ENCODE measurements at regions not wholly inside any gene's neighbourhood (a gene's known extent, or its start where the extent isn't known, plus 50 kb on each side); places are given as distances from the start of the nearest gene placed in this dataset.

- no peak for DNase-seq (ENCODE audit: extremely low read depth, insufficient read length)
- Histone ChIP-seq H3K27me3 (replicated peaks; ENCODE audit: control insufficient read depth, insufficient read depth, low read length) (no peaks in the 10 kb centered on the region; the same call in 1 of the 2 replicates), H3K4me3 (replicated peaks; ENCODE audit: low read depth, low read length) (no peak overlapping the region), H3K36me3 (ENCODE audit: control insufficient read depth, insufficient read depth, low read length) (no peaks in the 10 kb centered on the region)
- no peak for TF ChIP-seq CTCF (IDR thresholded peaks at IDR 0.05; ENCODE audit: insufficient read depth, low read length, poor library complexity, severe bottlenecking)
Observed at GRCh38 chr4:153076861-153077260, 127.4 kb upstream of the TRIM2 start.

DNA sequence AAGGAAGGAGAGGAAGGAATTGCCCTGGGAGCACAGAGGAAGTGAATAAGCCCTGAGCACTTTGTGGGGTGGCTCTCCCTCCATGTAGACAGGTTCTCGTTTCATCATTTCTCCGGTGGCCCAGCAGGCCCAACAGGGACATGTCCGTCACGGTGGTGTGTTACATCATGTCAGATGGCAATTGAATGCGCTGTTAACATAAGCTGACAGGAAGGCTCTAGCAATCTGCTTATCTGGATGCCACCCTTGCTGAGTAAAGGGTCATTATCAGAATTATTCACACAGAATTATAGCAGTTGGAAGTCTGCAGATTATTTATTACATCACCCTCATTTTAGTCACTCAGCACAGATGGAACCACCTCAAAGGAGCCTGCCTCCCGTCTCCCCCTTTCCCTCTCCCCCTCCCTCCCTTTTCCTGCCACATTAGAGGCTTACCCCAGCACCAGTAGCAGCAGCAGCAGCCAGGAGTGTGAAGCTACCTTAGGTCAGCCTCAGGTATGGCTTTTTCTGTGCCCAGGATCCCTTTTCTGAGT, 124.3 kb upstream of the TRIM2 start:
- Histone ChIP-seq H3K27me3 (replicated peaks; ENCODE audit: control insufficient read depth, insufficient read depth, low read length) (no peaks in the 10 kb centered on the region; the same call in 1 of the 2 replicates), H3K4me3 (replicated peaks; ENCODE audit: low read depth, low read length) (no peak overlapping the region), H3K36me3 (ENCODE audit: control insufficient read depth, insufficient read depth, low read length) (no peaks in the 10 kb centered on the region)
- no peak for DNase-seq (ENCODE audit: extremely low read depth, insufficient read length)
- TF ChIP-seq CTCF (IDR thresholded peaks at IDR 0.05; ENCODE audit: insufficient read depth, low read length, poor library complexity, severe bottlenecking): no peak

DNA sequence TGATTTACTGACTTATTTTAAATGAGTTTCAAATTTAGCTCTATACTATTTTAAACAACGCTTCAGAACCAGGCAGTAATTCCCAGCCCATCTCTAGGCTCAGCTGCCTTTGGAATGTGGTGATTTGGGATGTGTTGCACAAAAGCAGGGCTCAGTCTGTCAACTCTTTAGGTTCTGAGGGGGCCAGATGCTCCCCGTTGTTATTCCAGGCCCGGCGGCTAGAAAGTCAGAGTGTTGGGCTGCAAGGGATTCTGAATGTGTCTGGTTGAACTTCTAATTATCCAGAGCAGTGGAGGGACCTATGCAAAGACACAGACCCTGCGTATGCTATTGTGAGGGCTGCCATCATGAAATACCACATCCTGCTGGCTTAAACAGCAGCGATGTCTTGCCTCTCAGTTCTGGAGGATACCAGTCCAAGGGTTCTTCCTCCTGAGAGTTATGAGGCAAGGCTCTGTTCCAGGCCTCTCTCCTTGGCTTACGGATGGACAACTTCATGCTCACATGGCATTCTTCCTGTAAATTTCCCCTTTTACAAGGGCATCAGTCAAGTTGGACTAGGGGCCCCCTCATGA, 123.2 kb upstream of the TRIM2 start:
- H3K27me3 ChIP-seq (replicated peaks; ENCODE audit: control insufficient read depth, insufficient read depth, low read length): no peaks in the 10 kb centered on the region; the same call in 1 of the 2 replicates
- no peaks in the 10 kb centered on the region for H3K36me3 ChIP-seq (ENCODE audit: control insufficient read depth, insufficient read depth, low read length)
- H3K4me3 ChIP-seq (replicated peaks; ENCODE audit: low read depth, low read length): no peak overlapping the region
- TF ChIP-seq CTCF (IDR thresholded peaks at IDR 0.05; ENCODE audit: insufficient read depth, low read length, poor library complexity, severe bottlenecking): no peak
- no peak for DNase-seq (ENCODE audit: extremely low read depth, insufficient read length)

DNA sequence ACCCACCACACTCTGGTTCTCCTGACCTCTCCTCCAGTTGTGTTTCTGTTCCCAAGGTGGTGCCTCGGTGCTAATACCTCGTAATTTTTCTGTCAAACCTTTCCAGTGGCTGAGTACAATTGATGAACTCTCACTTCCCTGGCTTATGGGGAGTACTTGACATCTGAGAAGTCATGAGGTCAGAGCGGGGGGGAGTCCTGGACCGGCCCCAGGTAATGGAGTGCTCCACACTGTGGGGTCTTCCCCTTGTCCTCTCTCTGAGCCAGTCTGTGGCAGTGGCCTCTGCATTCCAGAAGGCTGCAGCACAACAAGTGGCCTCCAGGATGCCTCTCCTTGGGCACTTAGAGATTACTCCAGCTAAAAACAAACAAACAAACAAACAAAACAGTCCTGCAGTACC, 122.5 kb upstream of the TRIM2 start:
- Histone ChIP-seq H3K27me3 (replicated peaks; ENCODE audit: control insufficient read depth, insufficient read depth, low read length) (no peaks in the 10 kb centered on the region; the same call in 1 of the 2 replicates), H3K4me3 (replicated peaks; ENCODE audit: low read depth, low read length) (no peak overlapping the region), H3K36me3 (ENCODE audit: control insufficient read depth, insufficient read depth, low read length) (no peaks in the 10 kb centered on the region)
- DNase-seq (ENCODE audit: extremely low read depth, insufficient read length): no peak
- TF ChIP-seq CTCF (IDR thresholded peaks at IDR 0.05; ENCODE audit: insufficient read depth, low read length, poor library complexity, severe bottlenecking): no peak

GRCh38 chr4:153082322-153083301, 121.6 kb upstream of the TRIM2 start:
- no peaks in the 10 kb centered on the region for H3K36me3 ChIP-seq (ENCODE audit: control insufficient read depth, insufficient read depth, low read length)
- TF ChIP-seq CTCF (IDR thresholded peaks at IDR 0.05; ENCODE audit: insufficient read depth, low read length, poor library complexity, severe bottlenecking): no peak
- no peak for DNase-seq (ENCODE audit: extremely low read depth, insufficient read length)
- no peaks in the 10 kb centered on the region; the same call in 1 of the 2 replicates for H3K27me3 ChIP-seq (replicated peaks; ENCODE audit: control insufficient read depth, insufficient read depth, low read length)
- H3K4me3 ChIP-seq (replicated peaks; ENCODE audit: low read depth, low read length): no peak overlapping the region

Measured in GM06990 (cell line).